Astrocyte of the cerebellum (primary cell): ENCODE measurements at regions not wholly inside any gene's neighbourhood (a gene's known extent, or its start where the extent isn't known, plus 50 kb on each side); places are given as distances from the start of the nearest gene placed in this dataset.
A peak's percentile ranks its signal among the peaks of the same experiment; 100 is the strongest.

ENCODE experiments used
- DNase-seq: peaks from one replicate; pipeline ENCODE4 v3.0.0-alpha.2; 2011; ENCODE audit warnings: low read depth
- H3K4me3 ChIP-seq: 2 replicates; pipeline ENCODE4 v1.5.1; 2011; ENCODE audit warnings: mild to moderate bottlenecking, low read depth, low read length, moderate library complexity
- in situ Hi-C: cut with HindIII; loops from 2 replicates; pipeline ENCODE4 v1.10.0; 2017; ENCODE audit warnings: low sequenced_read_pairs
- TF ChIP-seq, protein P1 (sequence below): IDR thresholded peaks from 2 replicates; pipeline ENCODE4 v1.5.1; 2012; ENCODE audit warnings: low read length, low read depth, moderate library complexity, mild to moderate bottlenecking; ENCODE audit errors: missing control alignments

DNA sequence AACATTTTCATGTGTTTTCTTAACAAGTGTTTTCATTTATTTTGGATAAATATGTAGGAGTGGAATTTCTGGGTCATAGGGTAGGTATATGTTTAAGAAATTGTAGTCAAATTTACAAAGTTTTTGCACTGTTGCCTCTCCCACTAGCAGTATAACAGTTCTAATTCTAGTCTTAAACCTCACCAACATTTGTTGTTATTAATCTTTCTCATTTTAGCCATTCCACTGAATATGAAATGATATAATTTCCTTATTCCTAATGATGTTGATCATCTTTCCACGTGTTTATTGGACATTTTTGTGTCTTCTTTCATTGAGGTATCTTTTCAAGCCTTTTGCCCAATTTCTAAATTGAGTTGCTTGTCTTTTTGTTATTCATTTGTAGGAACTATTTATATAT, 62.0 kb downstream of the C11orf91 start:
- in situ Hi-C loops, result no loop called here
- no peak for DNase-seq
- TF ChIP-seq, protein P1, sequence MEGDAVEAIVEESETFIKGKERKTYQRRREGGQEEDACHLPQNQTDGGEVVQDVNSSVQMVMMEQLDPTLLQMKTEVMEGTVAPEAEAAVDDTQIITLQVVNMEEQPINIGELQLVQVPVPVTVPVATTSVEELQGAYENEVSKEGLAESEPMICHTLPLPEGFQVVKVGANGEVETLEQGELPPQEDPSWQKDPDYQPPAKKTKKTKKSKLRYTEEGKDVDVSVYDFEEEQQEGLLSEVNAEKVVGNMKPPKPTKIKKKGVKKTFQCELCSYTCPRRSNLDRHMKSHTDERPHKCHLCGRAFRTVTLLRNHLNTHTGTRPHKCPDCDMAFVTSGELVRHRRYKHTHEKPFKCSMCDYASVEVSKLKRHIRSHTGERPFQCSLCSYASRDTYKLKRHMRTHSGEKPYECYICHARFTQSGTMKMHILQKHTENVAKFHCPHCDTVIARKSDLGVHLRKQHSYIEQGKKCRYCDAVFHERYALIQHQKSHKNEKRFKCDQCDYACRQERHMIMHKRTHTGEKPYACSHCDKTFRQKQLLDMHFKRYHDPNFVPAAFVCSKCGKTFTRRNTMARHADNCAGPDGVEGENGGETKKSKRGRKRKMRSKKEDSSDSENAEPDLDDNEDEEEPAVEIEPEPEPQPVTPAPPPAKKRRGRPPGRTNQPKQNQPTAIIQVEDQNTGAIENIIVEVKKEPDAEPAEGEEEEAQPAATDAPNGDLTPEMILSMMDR, result no peak
- H3K4me3 ChIP-seq, result no peak overlapping the region

DNA sequence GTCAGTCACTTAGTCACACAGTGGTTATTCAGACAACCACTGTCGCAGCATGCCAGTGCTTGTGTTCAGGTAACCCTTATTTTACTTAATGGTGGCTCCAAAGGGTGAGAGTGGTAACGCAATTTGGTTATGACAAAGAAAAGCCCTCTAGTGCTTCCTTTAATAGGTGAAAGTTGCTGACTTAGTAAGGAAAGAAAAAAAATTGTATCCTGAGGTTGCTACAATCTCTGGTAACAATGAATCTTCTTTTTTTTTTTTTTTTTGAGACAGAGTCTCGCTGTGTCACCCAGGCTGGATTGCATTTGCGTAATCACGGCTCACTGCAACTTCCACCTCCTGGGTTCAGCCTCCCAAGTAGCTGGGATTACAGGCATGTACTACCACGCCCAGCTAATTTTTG, 64.5 kb downstream of the C11orf91 start:
- TF ChIP-seq, protein P1, result no peak
- no peak for DNase-seq
- H3K4me3 ChIP-seq, result no peak overlapping the region
- in situ Hi-C loops, result no loop called here

DNA sequence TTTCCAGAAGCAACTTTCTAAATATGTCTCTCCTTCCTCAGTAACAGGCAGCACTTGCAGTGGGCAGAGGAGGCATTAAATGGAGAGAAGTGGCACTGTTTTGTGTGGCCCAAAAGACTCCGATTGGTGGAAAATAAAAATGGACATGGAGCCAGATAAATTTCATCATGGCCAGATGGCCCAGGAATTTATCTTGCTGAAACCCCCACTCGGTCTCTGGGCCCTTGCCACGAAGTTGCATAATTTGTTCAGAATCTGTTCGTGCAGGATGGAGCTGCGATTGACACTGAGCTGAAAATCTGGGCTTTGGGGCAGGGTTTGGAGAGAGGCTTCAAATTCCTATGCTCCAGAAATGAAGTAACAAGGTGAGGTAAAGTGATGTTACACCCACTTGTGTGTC, 65.5 kb downstream of the C11orf91 start:
- DNase-seq, result no peak
- in situ Hi-C loops, result no loop called here
- no peak overlapping the region for H3K4me3 ChIP-seq
- TF ChIP-seq, protein P1, result no peak

DNA sequence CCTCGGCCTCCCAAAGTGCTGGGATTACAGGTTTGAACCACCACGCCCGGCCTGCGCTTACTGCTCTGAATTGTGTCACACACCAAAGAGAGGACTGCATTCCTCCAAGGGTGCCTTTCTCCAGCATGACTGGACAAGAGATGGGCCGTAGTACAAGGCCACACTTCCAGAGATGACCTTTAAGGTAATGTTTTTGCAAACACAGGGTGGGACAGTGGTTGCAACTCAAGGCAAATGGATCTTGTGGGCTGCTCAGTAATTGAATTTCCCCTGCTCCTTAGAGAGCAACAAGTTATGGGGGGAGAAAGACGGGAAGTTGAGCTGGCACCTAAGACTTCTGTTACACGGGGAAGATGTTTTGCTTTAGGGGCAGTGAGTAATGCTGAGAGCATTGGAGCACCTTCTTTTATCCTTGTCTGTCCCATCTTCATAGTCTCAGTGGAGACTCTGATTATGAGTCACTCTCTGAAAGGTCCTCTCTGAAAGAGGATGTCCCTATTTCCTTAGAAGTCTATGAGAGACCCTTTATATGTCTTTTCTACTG, 66.3 kb downstream of the C11orf91 start:
- TF ChIP-seq, protein P1, result no peak
- in situ Hi-C loops, result no loop called here
- no peak overlapping the region for H3K4me3 ChIP-seq
- no peak for DNase-seq

DNA sequence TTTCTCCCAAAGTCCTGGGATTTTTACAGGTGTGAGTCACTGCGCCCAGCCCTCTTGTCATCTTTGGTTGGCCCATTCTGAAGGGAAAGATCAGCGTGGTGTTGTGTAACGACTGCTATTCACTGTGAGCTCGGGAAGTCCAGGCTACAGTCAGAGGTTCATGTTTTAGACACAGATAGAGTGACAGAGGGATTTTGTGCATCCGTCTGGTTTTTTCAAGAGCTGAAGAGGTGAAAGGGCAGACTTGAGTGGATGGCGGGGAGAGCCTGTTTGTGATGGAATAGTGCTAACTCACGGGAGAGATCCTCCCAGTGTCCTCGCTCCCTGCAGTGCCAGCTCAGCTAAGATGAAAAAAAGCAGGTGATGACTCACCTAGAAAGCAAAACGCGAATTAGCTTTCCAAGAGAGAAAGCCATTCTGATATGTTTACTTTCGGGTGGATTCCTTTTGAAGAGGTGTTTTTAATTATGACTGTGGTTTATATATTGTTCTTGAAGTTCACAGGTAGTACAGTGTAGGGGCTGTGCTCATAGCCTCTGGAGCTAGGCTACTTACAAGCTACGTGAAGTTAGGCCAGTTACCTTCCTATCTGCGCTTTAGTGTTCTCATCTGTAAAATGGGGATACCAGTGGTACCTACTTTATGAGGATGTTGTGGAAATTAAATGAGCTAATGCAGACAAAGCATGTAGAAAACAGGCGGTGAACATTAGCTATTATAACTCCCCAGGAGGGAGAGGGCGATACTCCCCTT, 67.2 kb downstream of the C11orf91 start:
- in situ Hi-C loops, result no loop called here
- H3K4me3 ChIP-seq, result no peak overlapping the region
- TF ChIP-seq, protein P1, result no peak
- DNase-seq, result peak; percentile 72

DNA sequence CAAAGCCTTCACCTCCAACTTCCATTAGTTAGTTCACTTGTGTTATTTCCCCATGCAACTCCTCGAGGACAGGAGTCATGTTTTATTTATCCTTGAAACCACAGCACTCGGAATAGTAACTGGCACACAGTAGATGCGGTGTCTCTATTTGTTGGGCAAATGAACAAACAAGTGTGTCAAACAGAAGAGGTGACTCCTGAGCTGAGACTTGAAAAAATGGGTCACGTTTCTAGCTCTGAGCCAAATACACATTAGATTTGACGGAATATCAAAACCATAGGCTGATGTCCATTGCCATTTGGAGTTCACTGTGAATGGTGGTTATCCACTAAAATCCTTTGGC, 68.9 kb downstream of the C11orf91 start:
- no peak overlapping the region for H3K4me3 ChIP-seq
- DNase-seq, result no peak
- TF ChIP-seq, protein P1, result no peak
- in situ Hi-C loops, result no loop called here
